HG02798 (cell line): ENCODE measurements at regions not wholly inside any gene's neighbourhood (a gene's known extent, or its start where the extent isn't known, plus 50 kb on each side); places are given as distances from the start of the nearest gene placed in this dataset.

Experiments
- ATAC-seq: cut with Tn5 transposase; IDR thresholded peaks from one replicate; pipeline ENCODE4 v1.9.1; 2021; ENCODE audit warnings: mild to moderate bottlenecking; ENCODE audit not compliant: unreplicated experiment, poor library complexity

- ATAC-seq, result no peak
Observed at GRCh38 chr2:199707593-199708185, 143.3 kb downstream of the FTCDNL1 start.

- ATAC-seq, result no peak
Observed at GRCh38 chr2:199705538-199705937, 145.5 kb downstream of the FTCDNL1 start.

- peak; percentile 53 for ATAC-seq
Observed at GRCh38 chr2:199704358-199705238, 146.4 kb downstream of the FTCDNL1 start.

- no peak for ATAC-seq
Observed at GRCh38 chr2:199703199-199703598, 147.8 kb downstream of the FTCDNL1 start.

GRCh38 chr2:199697469-199697868 lies 153.5 kb downstream of the FTCDNL1 start:
- no peak for ATAC-seq

GRCh38 chr2:199696048-199696447 lies 154.9 kb downstream of the FTCDNL1 start:
- ATAC-seq, result no peak

GRCh38 chr2:199693861-199694260 lies 157.1 kb downstream of the FTCDNL1 start:
- no peak for ATAC-seq

GRCh38 chr2:199692489-199692888 lies 158.5 kb downstream of the FTCDNL1 start:
- no peak for ATAC-seq

GRCh38 chr2:199690225-199690624 lies 160.8 kb downstream of the FTCDNL1 start:
- no peak for ATAC-seq

- ATAC-seq, result no peak
Observed at GRCh38 chr2:199685669-199686068, 165.3 kb downstream of the FTCDNL1 start.

GRCh38 chr2:199684832-199685231 lies 166.2 kb downstream of the FTCDNL1 start:
- no peak for ATAC-seq

- no peak for ATAC-seq
Observed at GRCh38 chr2:199684168-199684567, 166.8 kb downstream of the FTCDNL1 start.

- no peak for ATAC-seq
Observed at GRCh38 chr2:199682001-199682400, 169.0 kb downstream of the FTCDNL1 start.

GRCh38 chr2:199680482-199680881 lies 170.5 kb downstream of the FTCDNL1 start:
- no peak for ATAC-seq

- no peak for ATAC-seq
Observed at GRCh38 chr2:199679883-199680282, 171.1 kb downstream of the FTCDNL1 start.

GRCh38 chr2:199677881-199678280 lies 173.1 kb downstream of the FTCDNL1 start:
- no peak for ATAC-seq

- no peak for ATAC-seq
Observed at GRCh38 chr2:199668645-199669044, 182.3 kb downstream of the FTCDNL1 start.

- ATAC-seq, result peak; percentile 46
Observed at GRCh38 chr2:199663157-199663556, 187.8 kb downstream of the FTCDNL1 start.

GRCh38 chr2:199662255-199662654 lies 188.7 kb downstream of the FTCDNL1 start:
- ATAC-seq, result no peak

GRCh38 chr2:199660167-199660566 lies 190.8 kb downstream of the FTCDNL1 start:
- ATAC-seq, result no peak

- no peak for ATAC-seq
Observed at GRCh38 chr2:199659207-199659606, 191.8 kb downstream of the FTCDNL1 start.

GRCh38 chr2:199646439-199646838 lies 188.7 kb upstream of the SATB2 start:
- ATAC-seq, result peak; percentile 90
